ENCODE measurements at regions not wholly inside any gene's neighbourhood (a gene's known extent, or its start where the extent isn't known, plus 50 kb on each side); places are given as distances from the start of the nearest gene placed in this dataset.
"Not testable (repeated sequence)": the region's sequence is repeated elsewhere in the genome, so short reads cannot be mapped to it uniquely, and the experiment has no call there.

DNA sequence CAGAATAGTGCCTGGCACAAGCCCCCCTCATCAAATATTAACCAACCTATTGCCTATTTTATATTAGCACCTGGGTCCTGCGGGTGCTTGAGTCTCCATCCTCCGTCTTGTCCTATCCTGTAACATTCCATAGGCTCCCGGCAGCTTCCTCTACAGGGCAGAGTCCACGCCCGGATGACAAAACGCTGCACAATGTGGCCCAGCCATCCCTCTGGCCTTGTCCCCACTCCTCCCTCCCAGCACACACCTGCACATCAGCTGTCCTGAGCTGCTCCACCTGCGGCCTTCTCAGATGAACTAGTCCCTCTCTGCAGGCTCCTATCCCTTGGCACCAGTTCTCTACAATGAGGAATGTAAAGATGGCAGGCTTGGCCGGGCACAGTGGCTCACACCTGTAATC is 153.5 kb upstream of the PDE1C start:
- H3K27me3 Mint-ChIP-seq (ENCODE audit: unreplicated experiment): peaks cover 41% of the 10 kb centered on the region
- no peak overlapping the region for H3K4me3 Mint-ChIP-seq (ENCODE audit: unreplicated experiment)
- peaks cover 4% of the 10 kb centered on the region for H3K9me3 Mint-ChIP-seq (ENCODE audit: unreplicated experiment)
- H3K4me1 Mint-ChIP-seq (ENCODE audit: unreplicated experiment): no peaks in the 10 kb centered on the region
- peak; percentile 56 for DNase-seq (ENCODE audit: extremely low spot score, unreplicated experiment)
- no peaks in the 10 kb centered on the region for H3K36me3 Mint-ChIP-seq (ENCODE audit: unreplicated experiment)
- TF ChIP-seq, protein P1, sequence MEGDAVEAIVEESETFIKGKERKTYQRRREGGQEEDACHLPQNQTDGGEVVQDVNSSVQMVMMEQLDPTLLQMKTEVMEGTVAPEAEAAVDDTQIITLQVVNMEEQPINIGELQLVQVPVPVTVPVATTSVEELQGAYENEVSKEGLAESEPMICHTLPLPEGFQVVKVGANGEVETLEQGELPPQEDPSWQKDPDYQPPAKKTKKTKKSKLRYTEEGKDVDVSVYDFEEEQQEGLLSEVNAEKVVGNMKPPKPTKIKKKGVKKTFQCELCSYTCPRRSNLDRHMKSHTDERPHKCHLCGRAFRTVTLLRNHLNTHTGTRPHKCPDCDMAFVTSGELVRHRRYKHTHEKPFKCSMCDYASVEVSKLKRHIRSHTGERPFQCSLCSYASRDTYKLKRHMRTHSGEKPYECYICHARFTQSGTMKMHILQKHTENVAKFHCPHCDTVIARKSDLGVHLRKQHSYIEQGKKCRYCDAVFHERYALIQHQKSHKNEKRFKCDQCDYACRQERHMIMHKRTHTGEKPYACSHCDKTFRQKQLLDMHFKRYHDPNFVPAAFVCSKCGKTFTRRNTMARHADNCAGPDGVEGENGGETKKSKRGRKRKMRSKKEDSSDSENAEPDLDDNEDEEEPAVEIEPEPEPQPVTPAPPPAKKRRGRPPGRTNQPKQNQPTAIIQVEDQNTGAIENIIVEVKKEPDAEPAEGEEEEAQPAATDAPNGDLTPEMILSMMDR (IDR thresholded peaks at IDR 0.05): no peak
- H3K27ac Mint-ChIP-seq (ENCODE audit: unreplicated experiment): no peak overlapping the region

DNA sequence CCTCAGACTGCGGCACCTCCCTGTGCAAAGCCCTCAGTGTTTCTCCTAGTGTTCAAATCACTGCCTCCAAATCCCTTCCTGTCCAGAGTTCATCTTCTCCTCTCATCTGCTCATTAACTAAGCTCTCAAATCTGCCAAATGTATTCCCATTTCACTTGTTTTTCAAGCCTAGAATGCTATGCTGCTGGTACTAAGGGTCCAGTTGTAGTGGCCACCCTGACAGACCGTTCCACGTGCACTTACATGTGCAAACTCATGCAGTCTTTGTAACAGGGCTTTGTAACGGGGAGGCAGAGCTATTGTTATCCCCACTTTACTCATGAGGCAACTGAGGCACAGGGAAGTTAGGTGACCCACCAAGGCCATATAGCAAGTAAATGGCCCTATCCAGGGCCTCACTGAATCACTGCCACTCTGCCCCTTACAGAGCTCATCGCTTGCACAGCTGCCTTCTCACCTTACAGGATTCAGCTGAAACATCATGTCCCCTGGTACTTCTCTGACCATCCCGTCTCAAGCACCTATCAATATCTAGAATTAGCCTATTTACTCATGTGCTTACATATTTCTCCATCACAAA is 153.0 kb upstream of the PDE1C start:
- no peaks in the 10 kb centered on the region for H3K36me3 Mint-ChIP-seq (ENCODE audit: unreplicated experiment)
- peaks cover 4% of the 10 kb centered on the region for H3K9me3 Mint-ChIP-seq (ENCODE audit: unreplicated experiment)
- H3K4me1 Mint-ChIP-seq (ENCODE audit: unreplicated experiment): peaks cover 1% of the 10 kb centered on the region

DNA sequence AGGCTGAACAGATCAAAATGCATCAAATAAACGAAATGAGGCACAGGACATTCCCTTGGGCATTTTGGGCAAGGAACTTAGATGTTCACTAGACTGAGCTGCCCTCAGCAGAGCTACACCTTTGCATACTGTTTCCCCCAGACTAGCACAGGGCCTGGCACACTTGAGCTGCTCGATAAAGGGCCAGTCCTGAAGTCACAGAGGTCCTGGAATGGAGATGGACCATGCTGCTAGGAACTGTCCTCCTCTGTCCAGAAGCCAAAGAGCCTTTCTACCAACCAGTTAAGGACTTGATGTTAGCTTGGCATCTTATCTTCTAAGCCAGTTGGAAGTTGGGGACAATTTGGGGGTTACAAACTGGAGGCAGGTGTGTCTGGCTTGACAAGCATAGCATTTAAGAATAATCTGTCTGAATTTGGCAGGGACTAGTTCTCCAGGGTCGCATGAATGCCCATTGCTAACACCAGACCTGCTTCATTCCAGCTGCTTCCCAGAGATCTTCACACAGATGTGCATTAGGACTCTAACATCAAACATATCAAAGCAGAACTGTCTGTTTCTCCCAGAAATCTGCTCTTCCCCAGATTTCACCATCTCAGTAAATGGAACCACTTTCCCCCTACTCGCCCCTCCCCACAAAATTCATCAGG is 152.2 kb upstream of the PDE1C start:
- H3K36me3 Mint-ChIP-seq (ENCODE audit: unreplicated experiment): no peaks in the 10 kb centered on the region
- peak; percentile 38 for DNase-seq (ENCODE audit: extremely low spot score, unreplicated experiment)
- TF ChIP-seq, protein P1 (IDR thresholded peaks at IDR 0.05): no peak
- H3K27me3 Mint-ChIP-seq (ENCODE audit: unreplicated experiment): peaks cover 50% of the 10 kb centered on the region
- no peaks in the 10 kb centered on the region for H3K9me3 Mint-ChIP-seq (ENCODE audit: unreplicated experiment)
- no peak overlapping the region for H3K4me3 Mint-ChIP-seq (ENCODE audit: unreplicated experiment)
- H3K27ac Mint-ChIP-seq (ENCODE audit: unreplicated experiment): no peak overlapping the region
- peaks cover 5% of the 10 kb centered on the region for H3K4me1 Mint-ChIP-seq (ENCODE audit: unreplicated experiment)

More for the DNA sequence above, 153.0 kb upstream of the PDE1C start:
- TF ChIP-seq, protein P1 (IDR thresholded peaks at IDR 0.05): no peak
- Mint-ChIP-seq H3K27ac (ENCODE audit: unreplicated experiment) (no peak overlapping the region), H3K27me3 (ENCODE audit: unreplicated experiment) (peaks cover 47% of the 10 kb centered on the region), H3K4me3 (ENCODE audit: unreplicated experiment) (no peak overlapping the region)
- peak; percentile 30 for DNase-seq (ENCODE audit: extremely low spot score, unreplicated experiment)

DNA sequence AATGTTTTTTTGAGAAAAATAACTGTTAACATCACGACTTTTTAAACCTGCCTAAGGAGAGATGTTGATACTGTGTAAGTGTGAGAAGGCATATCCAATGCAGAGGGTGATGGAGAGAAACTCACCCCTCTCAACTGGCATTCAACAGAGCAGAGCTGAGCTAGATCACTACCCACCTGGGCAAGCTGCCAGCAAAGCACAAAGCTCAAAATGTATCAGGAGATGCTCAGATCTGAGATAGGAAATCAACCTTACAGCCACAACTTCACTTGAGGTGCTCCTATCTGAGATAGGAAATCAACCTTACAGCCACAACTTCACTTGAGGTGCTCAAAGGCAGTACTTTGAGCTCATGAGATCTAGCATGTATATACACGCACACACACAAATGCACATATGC is 151.5 kb upstream of the PDE1C start:
- TF ChIP-seq, protein P1 (IDR thresholded peaks at IDR 0.05): no peak
- peaks cover 5% of the 10 kb centered on the region for H3K4me1 Mint-ChIP-seq (ENCODE audit: unreplicated experiment)
- H3K9me3 Mint-ChIP-seq (ENCODE audit: unreplicated experiment): no peaks in the 10 kb centered on the region
- H3K27ac Mint-ChIP-seq (ENCODE audit: unreplicated experiment): no peak overlapping the region
- peak; percentile 54 for DNase-seq (ENCODE audit: extremely low spot score, unreplicated experiment)
- H3K27me3 Mint-ChIP-seq (ENCODE audit: unreplicated experiment): peaks cover 56% of the 10 kb centered on the region
- H3K4me3 Mint-ChIP-seq (ENCODE audit: unreplicated experiment): no peak overlapping the region
- no peaks in the 10 kb centered on the region for H3K36me3 Mint-ChIP-seq (ENCODE audit: unreplicated experiment)

DNA sequence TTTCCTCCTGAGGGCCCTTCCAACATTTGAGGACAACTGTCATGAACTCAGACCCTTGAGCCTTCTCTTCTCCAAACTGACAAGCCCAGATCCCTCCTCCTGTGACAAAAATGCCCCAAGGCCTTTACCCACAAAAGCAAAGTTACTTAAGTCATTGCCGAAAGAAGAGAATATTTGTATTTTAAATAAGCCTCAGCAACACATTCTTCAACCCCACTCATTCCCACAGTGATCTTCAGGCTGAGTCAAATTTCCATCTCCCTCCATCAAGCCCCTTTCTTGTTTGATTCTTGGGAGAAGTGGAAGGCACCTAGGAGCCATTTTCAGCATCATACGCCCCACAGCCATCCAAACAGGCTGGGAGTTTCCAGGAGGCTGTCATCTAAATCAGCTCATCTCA is 150.8 kb upstream of the PDE1C start:
- H3K9me3 Mint-ChIP-seq (ENCODE audit: unreplicated experiment): no peaks in the 10 kb centered on the region
- peaks cover 59% of the 10 kb centered on the region for H3K27me3 Mint-ChIP-seq (ENCODE audit: unreplicated experiment)
- peak; percentile 40 for DNase-seq (ENCODE audit: extremely low spot score, unreplicated experiment)
- no peaks in the 10 kb centered on the region for H3K36me3 Mint-ChIP-seq (ENCODE audit: unreplicated experiment)
- H3K27ac Mint-ChIP-seq (ENCODE audit: unreplicated experiment): no peak overlapping the region
- peaks cover 5% of the 10 kb centered on the region for H3K4me1 Mint-ChIP-seq (ENCODE audit: unreplicated experiment)
- no peak overlapping the region for H3K4me3 Mint-ChIP-seq (ENCODE audit: unreplicated experiment)
- TF ChIP-seq, protein P1 (IDR thresholded peaks at IDR 0.05): no peak

DNA sequence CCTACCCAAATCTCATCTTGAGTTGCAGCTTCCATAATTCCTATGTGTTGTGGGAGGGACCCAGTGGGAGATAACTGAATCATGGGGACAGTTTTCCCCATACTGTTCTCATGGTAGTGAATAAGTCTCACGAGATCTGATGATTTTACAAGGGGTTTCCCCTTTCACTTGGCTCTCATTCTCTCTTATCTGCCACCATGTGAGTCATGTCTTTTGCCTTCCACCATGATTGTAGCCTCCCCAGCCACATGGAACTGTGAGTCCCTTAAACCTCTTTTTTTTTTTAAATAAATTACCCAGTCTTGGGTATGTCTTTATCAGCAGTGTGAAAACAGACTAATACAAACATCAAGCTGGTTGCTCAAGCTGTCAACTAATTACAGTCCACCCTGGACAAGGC is 149.6 kb upstream of the PDE1C start:
- H3K27me3 Mint-ChIP-seq (ENCODE audit: unreplicated experiment): peaks cover 58% of the 10 kb centered on the region
- H3K4me1 Mint-ChIP-seq (ENCODE audit: unreplicated experiment); H3K36me3 Mint-ChIP-seq (ENCODE audit: unreplicated experiment); DNase-seq (ENCODE audit: extremely low spot score, unreplicated experiment); H3K27ac Mint-ChIP-seq (ENCODE audit: unreplicated experiment); H3K4me3 Mint-ChIP-seq (ENCODE audit: unreplicated experiment); H3K9me3 Mint-ChIP-seq (ENCODE audit: unreplicated experiment): not testable (repeated sequence)

Measured in osteocyte (in vitro differentiated cells).